PFSK-1 (cell line): ENCODE measurements at regions not wholly inside any gene's neighbourhood (a gene's known extent, or its start where the extent isn't known, plus 50 kb on each side); places are given as distances from the start of the nearest gene placed in this dataset.

ENCODE experiments used
- FOXP2 ChIP-seq: optimal IDR thresholded peaks from 2 replicates; pipeline ENCODE3; 2011; ENCODE audit warnings: borderline replicate concordance, control low read depth, inconsistent platforms; ENCODE audit not compliant: insufficient read depth; ENCODE audit errors: extremely low read length, extremely low read depth
- POLR2AphosphoS5 ChIP-seq: IDR thresholded peaks from 2 replicates; pipeline ENCODE4 v1.6.1; 2012; ENCODE audit warnings: low read depth, mild to moderate bottlenecking, control low read depth, low read length, moderate library complexity
- REST ChIP-seq, 2 experiments: IDR thresholded peaks; 2 replicates each; pipeline versions ENCODE4 v1.6.1 to v1.8.0; 2011 to 2012; ENCODE audit warnings: low read depth in 2 of 2, low read length in 2 of 2, control low read depth in 1 of 2, inconsistent platforms in 1 of 2, mild to moderate bottlenecking in 1 of 2, moderate library complexity in 1 of 2; ENCODE audit not compliant: insufficient read depth in 1 of 2
- SIN3A ChIP-seq: IDR thresholded peaks from 2 replicates; pipeline ENCODE4 v1.6.1; 2012; ENCODE audit warnings: mild to moderate bottlenecking, low read length, moderate library complexity, borderline replicate concordance; ENCODE audit not compliant: insufficient read depth
- TAF1 ChIP-seq: IDR thresholded peaks from 2 replicates; pipeline ENCODE4 v1.6.1; 2012; ENCODE audit warnings: low read length, control low read depth, borderline replicate concordance; ENCODE audit not compliant: insufficient read depth

GRCh38 chr11:69942333-69942820 is 123.2 kb upstream of the FGF3 start:
- TF ChIP-seq SIN3A = no peak
- TF ChIP-seq REST (IDR thresholded peaks at IDR 0.05; ENCODE audit: insufficient read depth in 1 of 2, low read depth in 2 of 2, low read length in 2 of 2) = no peak
- TF ChIP-seq FOXP2 = no peak
- TF ChIP-seq POLR2AphosphoS5 = no peak
- TF ChIP-seq TAF1 = no peak

- TF ChIP-seq FOXP2 (no peak), POLR2AphosphoS5 (no peak), SIN3A (no peak), REST (IDR thresholded peaks at IDR 0.05; ENCODE audit: insufficient read depth in 1 of 2, low read depth in 2 of 2, low read length in 2 of 2) (no peak), TAF1 (no peak)
Measured at GRCh38 chr11:69943066-69943465, 123.8 kb upstream of the FGF3 start.

- TF ChIP-seq FOXP2 = no peak
- TF ChIP-seq SIN3A = no peak
- no peak for TF ChIP-seq POLR2AphosphoS5
- TF ChIP-seq TAF1 = no peak
- TF ChIP-seq REST (IDR thresholded peaks at IDR 0.05; ENCODE audit: insufficient read depth in 1 of 2, low read depth in 2 of 2, low read length in 2 of 2) = no peak
Measured at GRCh38 chr11:69943506-69943905, 124.3 kb upstream of the FGF3 start.

- TF ChIP-seq REST (IDR thresholded peaks at IDR 0.05; ENCODE audit: insufficient read depth in 1 of 2, low read depth in 2 of 2, low read length in 2 of 2) = no peak
- TF ChIP-seq FOXP2 = no peak
- TF ChIP-seq TAF1 = no peak
- no peak for TF ChIP-seq SIN3A
- TF ChIP-seq POLR2AphosphoS5 = no peak
Measured at GRCh38 chr11:69944146-69944795, 125.1 kb upstream of the FGF3 start.
